IPS-NIHi11 (cell line): ENCODE measurements at regions not wholly inside any gene's neighbourhood (a gene's known extent, or its start where the extent isn't known, plus 50 kb on each side); places are given as distances from the start of the nearest gene placed in this dataset.

Source experiments
- DNase-seq: peaks from one replicate; pipeline ENCODE4 v3.0.0; 2012; ENCODE audit warnings: mixed read lengths, low spot score

GRCh38 chr13:103194871-103195270, 128.7 kb upstream of the SLC10A2 start:
- DNase-seq: no peak

DNA sequence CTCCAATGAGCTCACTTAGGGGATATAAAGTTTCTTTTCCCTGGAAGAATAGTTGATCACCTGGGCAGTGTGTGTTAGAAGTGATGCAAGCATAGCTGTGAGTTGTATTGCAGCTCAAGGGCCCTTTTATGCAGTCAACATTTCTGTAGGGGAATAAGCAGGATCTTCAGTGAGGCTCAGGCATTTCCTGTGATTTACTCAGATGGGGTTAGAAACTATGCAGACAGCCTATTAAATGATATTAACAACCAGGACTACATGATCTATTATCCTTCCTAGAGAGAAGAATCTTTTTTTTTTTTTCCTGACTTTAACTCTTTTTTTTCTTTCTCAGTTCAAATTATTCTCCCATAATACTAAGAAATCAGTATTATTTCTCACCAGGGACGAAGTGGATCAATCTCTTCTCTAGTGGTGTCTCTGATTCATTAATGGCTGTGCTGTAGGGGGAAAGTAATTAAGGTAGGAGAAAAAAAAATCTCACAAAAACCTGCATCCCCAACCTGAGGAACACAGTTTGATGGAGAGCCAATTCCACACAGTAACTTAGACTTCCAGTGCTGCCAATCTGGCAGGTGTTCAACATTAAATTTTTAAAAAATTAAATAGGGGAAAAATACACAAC, 126.4 kb upstream of the SLC10A2 start:
- DNase-seq: no peak

GRCh38 chr13:103190841-103191240, 124.6 kb upstream of the SLC10A2 start:
- no peak for DNase-seq

DNA sequence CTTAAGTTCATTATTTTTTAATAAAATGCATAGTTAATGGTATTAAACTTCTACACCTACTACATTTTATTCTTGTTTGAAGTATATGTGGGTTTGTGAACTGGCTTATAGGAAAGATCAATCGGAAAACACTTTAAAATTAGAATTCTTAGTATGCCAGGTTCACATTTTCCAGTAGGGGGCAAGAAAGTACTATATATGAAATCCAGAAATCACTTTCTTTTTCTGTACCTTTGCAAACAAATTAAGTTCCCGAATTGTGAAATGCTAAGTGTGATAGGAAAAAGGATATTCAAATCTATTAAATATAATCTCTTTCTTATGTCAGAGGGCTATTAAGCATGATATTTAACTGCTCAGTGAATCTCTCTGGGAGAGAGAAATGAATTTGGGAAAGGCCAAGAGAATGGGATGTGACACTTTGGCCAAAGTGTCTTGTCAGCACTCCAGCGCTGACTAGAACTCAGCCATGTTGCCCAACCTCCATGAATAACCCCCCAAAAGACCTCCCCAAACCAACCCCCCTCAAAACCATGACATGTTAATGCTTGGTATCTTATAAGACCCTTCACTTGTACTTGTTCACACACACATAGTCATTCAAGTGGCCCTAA, 122.6 kb upstream of the SLC10A2 start:
- no peak for DNase-seq

GRCh38 chr13:103187721-103188156, 121.5 kb upstream of the SLC10A2 start:
- DNase-seq: no peak

DNA sequence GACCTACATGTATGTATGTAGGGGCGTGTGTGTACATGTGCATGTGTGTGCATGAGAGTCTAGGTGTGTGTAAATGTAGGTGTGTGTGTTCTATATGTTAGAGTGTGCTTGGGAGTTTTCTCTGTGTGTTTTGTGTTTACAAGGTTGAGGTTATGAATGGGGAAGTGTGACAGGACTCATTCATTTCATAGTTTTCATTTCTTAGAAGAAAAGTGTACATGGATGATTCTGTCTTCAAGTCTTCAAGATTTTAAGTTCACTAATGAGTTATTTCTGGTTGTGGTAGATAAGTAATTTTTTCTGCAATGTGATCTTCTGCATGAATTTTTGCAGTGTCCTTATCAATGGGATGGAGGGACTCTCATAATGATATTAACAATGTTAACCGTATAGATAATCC, 118.2 kb upstream of the SLC10A2 start:
- DNase-seq: no peak

DNA sequence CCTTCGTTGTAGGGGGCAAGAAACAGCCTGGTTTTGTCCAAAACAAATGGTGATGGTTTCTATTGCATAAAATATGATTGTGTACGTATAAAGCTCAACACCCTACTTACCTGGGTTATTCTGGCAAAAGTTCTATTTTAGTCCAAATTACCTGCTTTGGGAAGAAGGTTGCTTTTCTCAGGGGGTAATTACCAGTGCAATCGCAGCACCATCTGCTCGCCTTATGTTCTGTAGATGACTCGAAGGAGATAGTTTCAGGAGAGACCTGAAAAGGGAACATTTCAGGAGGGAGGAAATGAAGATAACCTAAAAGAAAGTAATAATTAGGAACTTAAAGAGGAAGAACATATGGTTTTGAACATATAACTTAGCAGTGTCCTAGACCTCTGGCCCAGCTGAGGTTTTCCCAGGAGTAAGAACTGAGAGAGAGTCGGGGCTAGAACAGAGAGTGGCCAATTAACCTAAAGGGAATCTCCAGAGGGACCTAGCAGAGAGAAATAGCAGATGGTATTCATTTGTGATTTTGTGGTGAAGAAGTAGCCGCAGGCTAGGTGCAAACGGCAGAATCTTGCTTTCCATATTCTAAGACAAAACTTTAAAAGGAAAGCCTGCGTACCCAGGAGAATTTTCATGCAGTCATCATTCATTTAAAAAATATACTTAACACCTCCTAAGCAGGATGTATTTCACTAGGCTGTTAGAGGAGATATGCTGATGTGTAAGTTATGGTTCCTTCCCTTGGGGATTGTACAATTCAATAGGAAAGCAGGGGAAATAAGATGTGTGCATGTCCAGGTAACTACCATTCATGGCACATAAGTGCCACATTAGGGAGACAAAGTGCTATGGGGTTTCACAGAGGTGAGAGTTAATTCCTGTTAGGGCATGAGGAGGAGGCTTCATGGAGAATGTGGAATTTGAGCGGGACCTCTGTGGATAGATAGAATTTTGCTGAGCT, 113.0 kb upstream of the SLC10A2 start:
- no peak for DNase-seq

- DNase-seq: no peak
Observed at GRCh38 chr13:103174966-103175365, 108.7 kb upstream of the SLC10A2 start.

GRCh38 chr13:103168901-103169508, 102.8 kb upstream of the SLC10A2 start:
- no peak for DNase-seq

GRCh38 chr13:103164251-103164650, 98.0 kb upstream of the SLC10A2 start:
- no peak for DNase-seq

GRCh38 chr13:103161476-103161875, 95.3 kb upstream of the SLC10A2 start:
- DNase-seq: no peak

GRCh38 chr13:103157434-103158145, 91.4 kb upstream of the SLC10A2 start:
- no peak for DNase-seq

GRCh38 chr13:103157016-103157415, 90.8 kb upstream of the SLC10A2 start:
- no peak for DNase-seq

GRCh38 chr13:103156346-103156998, 90.3 kb upstream of the SLC10A2 start:
- DNase-seq: no peak

GRCh38 chr13:103153466-103153865, 87.2 kb upstream of the SLC10A2 start:
- no peak for DNase-seq

DNA sequence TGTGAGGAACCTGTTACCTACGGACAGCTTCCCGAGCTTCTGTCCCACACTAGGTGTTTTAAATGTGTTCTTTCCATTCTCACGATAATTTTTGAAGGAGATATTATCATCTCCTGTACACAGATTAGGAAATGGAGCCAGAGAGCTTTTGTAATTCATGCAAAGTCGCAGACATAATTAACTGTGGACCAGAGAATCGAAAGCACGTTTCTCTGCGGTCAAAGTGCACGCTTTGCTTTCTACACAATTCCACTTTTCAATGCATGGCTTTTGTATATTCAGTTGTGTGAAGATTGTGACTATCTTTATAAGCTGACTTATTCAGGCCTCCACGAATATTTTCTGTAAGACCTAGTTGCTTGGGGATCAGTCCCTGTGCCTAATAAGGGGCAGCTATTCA, 81.7 kb upstream of the SLC10A2 start:
- no peak for DNase-seq

- DNase-seq: no peak
Observed at GRCh38 chr13:103145442-103145841, 79.2 kb upstream of the SLC10A2 start.

- DNase-seq: no peak
Observed at GRCh38 chr13:103143432-103143831, 77.2 kb upstream of the SLC10A2 start.

DNA sequence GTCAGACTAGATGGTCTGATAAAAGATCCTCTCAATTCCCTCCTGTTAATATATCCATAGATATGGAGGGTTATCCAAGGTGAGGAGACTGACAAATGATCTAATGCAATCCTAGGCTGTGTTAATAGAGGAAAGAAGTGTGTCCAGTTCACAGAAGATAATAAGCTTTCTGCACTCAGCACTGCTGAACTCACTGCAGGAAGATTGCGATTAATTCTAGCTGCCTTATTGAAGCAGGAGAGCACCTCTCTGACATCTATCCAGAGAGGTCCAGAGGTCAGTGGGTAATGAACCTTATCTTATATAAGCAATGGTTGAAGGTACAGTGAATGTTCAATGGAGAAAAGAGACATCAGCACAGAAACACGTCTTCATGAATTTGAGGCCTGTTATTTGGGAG, 75.9 kb upstream of the SLC10A2 start:
- no peak for DNase-seq

- DNase-seq: peak; percentile 59
Observed at GRCh38 chr13:103140001-103140671, 73.9 kb upstream of the SLC10A2 start.

DNA sequence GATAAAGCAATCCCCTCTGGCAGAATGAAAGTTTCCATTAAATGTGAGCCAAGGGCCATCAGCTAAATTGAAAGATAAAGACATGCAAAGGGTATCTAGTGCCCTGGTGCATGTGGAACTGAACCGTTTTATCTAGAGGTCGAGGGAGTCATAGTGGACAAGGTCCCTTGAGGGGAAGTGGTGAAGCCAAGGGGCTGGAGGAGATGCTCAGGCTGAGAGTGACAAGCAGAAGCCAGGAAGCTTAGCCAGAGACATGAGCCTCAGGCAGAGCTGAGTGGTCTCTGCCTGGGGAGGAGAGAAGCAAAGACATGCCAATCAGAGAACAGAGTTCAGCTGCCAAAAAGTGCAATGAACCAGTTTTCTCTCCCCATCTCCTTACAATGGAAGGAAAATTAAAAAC, 68.1 kb upstream of the SLC10A2 start:
- no peak for DNase-seq
